Keratinocyte (primary cell): ENCODE measurements at regions not wholly inside any gene's neighbourhood (a gene's known extent, or its start where the extent isn't known, plus 50 kb on each side); places are given as distances from the start of the nearest gene placed in this dataset.

Source experiments
- CTCF ChIP-seq, 3 experiments: IDR thresholded peaks in 1 of 3; conservative IDR thresholded peaks in 1 of 3; optimal IDR thresholded peaks in 1 of 3; 2 replicates in 2 of 3; 3 replicates in 1 of 3; pipeline versions ENCODE3 to v1.5.1; 2011; ENCODE audit warnings: low read length in 3 of 3, mild to moderate bottlenecking in 3 of 3, moderate library complexity in 2 of 3, control low read depth in 1 of 3, inconsistent platforms in 1 of 3; ENCODE audit not compliant: insufficient read depth in 2 of 3; ENCODE audit errors: extremely low read depth in 1 of 3
- EZH2 ChIP-seq: IDR thresholded peaks from one replicate; pipeline ENCODE4 v1.6.1; 2012; ENCODE audit warnings: inconsistent platforms, mild to moderate bottlenecking, low read length, moderate library complexity

- TF ChIP-seq EZH2 (no peak), CTCF (optimal IDR thresholded peaks at IDR 0.05 in 1 of 3, IDR thresholded peaks at IDR 0.05 in 1 of 3, conservative IDR thresholded peaks at IDR 0.05 in 1 of 3; ENCODE audit: extremely low read depth in 1 of 3, insufficient read depth in 2 of 3, low read length in 3 of 3) (no peak)
Measured at GRCh38 chr5:114153392-114153791, 208.5 kb upstream of the KCNN2 start.
